A673 (cell line): ENCODE measurements at regions not wholly inside any gene's neighbourhood (a gene's known extent, or its start where the extent isn't known, plus 50 kb on each side); places are given as distances from the start of the nearest gene placed in this dataset.

Experiments used
- BruUV-seq: library from RNA; stranded (reverse); fragments of 400-500 nt; replicated peaks from 2 replicates; lab custom pipeline; 2021; lab: Mats Ljungman, UMichigan
- CTCF ChIA-PET: fragments of 300-600 bp; sonication (Branson Sonifier 250); formaldehyde crosslinking; loops from one replicate; lab custom pipeline; 2022; ENCODE audit warnings: antibody characterized with exemption; lab: Charles Lee
- POLR2A ChIA-PET: fragments of 300-600 bp; sonication (Branson Sonifier 250); formaldehyde crosslinking; loops from one replicate; lab custom pipeline; 2022; ENCODE audit warnings: antibody characterized with exemption; ENCODE audit not compliant: low non-redundant PET; lab: Charles Lee
- DNase-seq: peaks from one replicate; pipeline ENCODE4 v3.0.0-alpha.2; 2015; ENCODE audit warnings: low spot score
- H3K27ac ChIP-seq: fragments of 200-600 bp; sonication (generic); 2 replicates; pipeline ENCODE4 v1.5.1; 2016; ENCODE audit warnings: mixed run types, low read depth, mild to moderate bottlenecking, mixed read lengths, antibody characterized with exemption, low read length; ENCODE audit not compliant: poor library complexity, severe bottlenecking
- H3K27me3 ChIP-seq: fragments of 200-600 bp; sonication (generic); replicated peaks from 2 replicates; pipeline ENCODE4 v1.6.1; 2017; ENCODE audit warnings: mixed run types, low read depth, mild to moderate bottlenecking, mixed read lengths, antibody characterized with exemption, low read length; ENCODE audit not compliant: insufficient read depth, poor library complexity
- H3K36me3 ChIP-seq: fragments of 200-600 bp; sonication (generic); 2 replicates; pipeline ENCODE4 v1.6.1; 2016; ENCODE audit warnings: mixed run types, mild to moderate bottlenecking, mixed read lengths, antibody characterized with exemption, low read length; ENCODE audit not compliant: insufficient read depth, poor library complexity, severe bottlenecking
- H3K4me1 ChIP-seq: fragments of 200-600 bp; sonication (generic); 2 replicates; pipeline ENCODE4 v1.6.1; 2017; ENCODE audit warnings: mixed run types, mild to moderate bottlenecking, mixed read lengths, antibody characterized with exemption, low read length; ENCODE audit not compliant: insufficient read depth, poor library complexity, severe bottlenecking
- H3K4me3 ChIP-seq: fragments of 200-600 bp; sonication (generic); 2 replicates; pipeline ENCODE4 v1.5.1; 2016; ENCODE audit warnings: low read depth, mixed run types, mild to moderate bottlenecking, mixed read lengths, low read length; ENCODE audit not compliant: poor library complexity, severe bottlenecking
- H3K9me3 ChIP-seq: fragments of 200-600 bp; sonication (generic); 2 replicates; pipeline ENCODE4 v1.6.1; 2016; ENCODE audit warnings: mixed run types, low read depth, mild to moderate bottlenecking, mixed read lengths, antibody characterized with exemption, low read length; ENCODE audit not compliant: poor library complexity, severe bottlenecking
- EZH2 ChIP-seq: fragments of 200-600 bp; sonication (generic); IDR thresholded peaks from 2 replicates; pipeline ENCODE4 v1.6.1; 2017; ENCODE audit warnings: borderline replicate concordance, low read depth, mild to moderate bottlenecking, mixed read lengths, antibody characterized with exemption, low read length; ENCODE audit not compliant: poor library complexity, severe bottlenecking
- intact Hi-C: fragments of 100-400 bp; cut with micrococcal nuclease; formaldehyde crosslinking; loops from one replicate; pipeline ENCODE4 v1.10.0; 2022; ENCODE audit not compliant: unreplicated experiment
- TF ChIP-seq, protein P1 (sequence below): fragments of 300-800, 200-600 bp; sonication (generic); conservative IDR thresholded peaks from 2 replicates; pipeline ENCODE4 v1.5.1; 2017; ENCODE audit warnings: low read depth, mild to moderate bottlenecking, antibody characterized with exemption, low read length, moderate library complexity, mixed read lengths

DNA sequence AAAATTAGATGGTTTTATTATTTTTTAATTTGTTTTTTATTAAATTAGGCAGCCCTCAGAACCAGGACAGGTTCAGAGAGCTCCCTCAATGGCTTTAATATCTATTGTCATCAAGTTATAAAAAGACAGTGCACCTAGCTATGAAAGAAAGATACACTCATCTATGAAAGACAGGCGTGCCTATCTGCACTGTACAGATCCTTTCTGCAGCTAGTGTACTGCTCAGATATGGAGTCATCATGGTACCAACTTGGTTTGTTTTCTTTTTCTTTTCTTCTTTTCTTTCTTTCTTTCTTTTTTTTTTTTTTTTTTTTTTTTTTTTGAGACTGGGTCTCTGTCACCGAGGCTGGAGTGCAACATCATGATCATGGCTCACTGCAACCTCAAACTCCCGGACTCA lies 54.8 kb upstream of the GPBP1 start:
- H3K27ac ChIP-seq: no peak overlapping the region
- ChIA-PET POLR2A (no interaction called here), CTCF (no interaction called here)
- TF ChIP-seq, protein P1, sequence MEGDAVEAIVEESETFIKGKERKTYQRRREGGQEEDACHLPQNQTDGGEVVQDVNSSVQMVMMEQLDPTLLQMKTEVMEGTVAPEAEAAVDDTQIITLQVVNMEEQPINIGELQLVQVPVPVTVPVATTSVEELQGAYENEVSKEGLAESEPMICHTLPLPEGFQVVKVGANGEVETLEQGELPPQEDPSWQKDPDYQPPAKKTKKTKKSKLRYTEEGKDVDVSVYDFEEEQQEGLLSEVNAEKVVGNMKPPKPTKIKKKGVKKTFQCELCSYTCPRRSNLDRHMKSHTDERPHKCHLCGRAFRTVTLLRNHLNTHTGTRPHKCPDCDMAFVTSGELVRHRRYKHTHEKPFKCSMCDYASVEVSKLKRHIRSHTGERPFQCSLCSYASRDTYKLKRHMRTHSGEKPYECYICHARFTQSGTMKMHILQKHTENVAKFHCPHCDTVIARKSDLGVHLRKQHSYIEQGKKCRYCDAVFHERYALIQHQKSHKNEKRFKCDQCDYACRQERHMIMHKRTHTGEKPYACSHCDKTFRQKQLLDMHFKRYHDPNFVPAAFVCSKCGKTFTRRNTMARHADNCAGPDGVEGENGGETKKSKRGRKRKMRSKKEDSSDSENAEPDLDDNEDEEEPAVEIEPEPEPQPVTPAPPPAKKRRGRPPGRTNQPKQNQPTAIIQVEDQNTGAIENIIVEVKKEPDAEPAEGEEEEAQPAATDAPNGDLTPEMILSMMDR: no peak
- no peaks in the 10 kb centered on the region for H3K36me3 ChIP-seq
- no peak overlapping the region for H3K4me3 ChIP-seq
- no TSS peak for BruUV-seq
- no peaks in the 10 kb centered on the region for H3K27me3 ChIP-seq
- DNase-seq: no peak
- H3K9me3 ChIP-seq: no peaks in the 10 kb centered on the region
- no peaks in the 10 kb centered on the region for H3K4me1 ChIP-seq
- intact Hi-C loops: no loop called here

DNA sequence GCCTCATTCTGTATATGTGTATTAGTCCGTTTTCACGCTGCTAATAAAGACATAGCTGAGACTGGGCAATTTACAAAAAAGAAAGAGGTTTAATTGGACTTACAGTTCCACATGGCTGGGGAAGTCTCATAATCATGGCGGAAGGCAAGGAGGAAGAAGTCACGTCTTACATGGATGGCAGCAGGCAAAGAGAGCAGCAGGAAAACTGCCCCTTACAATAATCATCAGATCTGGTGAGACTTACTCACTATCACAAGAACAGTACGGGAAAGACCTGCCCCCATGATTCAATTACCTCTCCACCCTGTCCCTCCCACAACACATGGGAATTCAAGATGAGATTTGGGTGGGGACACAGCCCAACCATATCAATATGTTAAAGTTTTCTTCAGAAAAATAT lies 49.8 kb upstream of the GPBP1 start:
- ChIA-PET POLR2A (interaction anchor here (0.6 kb wide), 1 partner anchor 1234 kb away, joined by 3 read pairs; no protein-coding TSS in a partner anchor), CTCF (no interaction called here)
- DNase-seq: no peak
- BruUV-seq: no TSS peak
- H3K36me3 ChIP-seq: no peaks in the 10 kb centered on the region
- H3K9me3 ChIP-seq: no peaks in the 10 kb centered on the region
- intact Hi-C loops: no loop called here
- no peaks in the 10 kb centered on the region for H3K4me1 ChIP-seq
- H3K4me3 ChIP-seq: no peak overlapping the region
- H3K27ac ChIP-seq: no peak overlapping the region
- no peak for TF ChIP-seq EZH2
- TF ChIP-seq, protein P1: no peak
- H3K27me3 ChIP-seq: no peaks in the 10 kb centered on the region
